Nephron progenitor cell (in vitro differentiated cells): ENCODE measurements at regions not wholly inside any gene's neighbourhood (a gene's known extent, or its start where the extent isn't known, plus 50 kb on each side); places are given as distances from the start of the nearest gene placed in this dataset.
A peak's percentile ranks its signal among the peaks of the same experiment; 100 is the strongest.

Experiments
- DNase-seq: peaks from one replicate; pipeline ENCODE4 v3.0.0; 2021
- H3K27ac Mint-ChIP-seq: 2 replicates; pipeline ENCODE4 v1.8.0; 2021; ENCODE audit warnings: mild to moderate bottlenecking, moderate library complexity, mixed read lengths
- H3K27me3 Mint-ChIP-seq: 2 replicates; pipeline ENCODE4 v1.8.0; 2021; ENCODE audit warnings: mild to moderate bottlenecking, low read depth, mixed read lengths; ENCODE audit not compliant: poor library complexity
- H3K36me3 Mint-ChIP-seq: 2 replicates; pipeline ENCODE4 v1.8.0; 2021; ENCODE audit warnings: low read depth, mixed read lengths
- H3K4me1 Mint-ChIP-seq: 2 replicates; pipeline ENCODE4 v1.8.0; 2021; ENCODE audit warnings: mixed read lengths
- H3K4me3 Mint-ChIP-seq: 2 replicates; pipeline ENCODE4 v1.8.0; 2021; ENCODE audit warnings: mild to moderate bottlenecking, moderate library complexity, mixed read lengths
- H3K9me3 Mint-ChIP-seq: 2 replicates; pipeline ENCODE4 v1.8.0; 2021; ENCODE audit warnings: mild to moderate bottlenecking, moderate library complexity, mixed read lengths
- TF ChIP-seq, protein P1 (sequence below): fragments of 200-600 bp; sonication (generic); IDR thresholded peaks from 2 replicates; pipeline ENCODE4 v1.5.0; 2021; ENCODE audit warnings: antibody characterized with exemption

- Mint-ChIP-seq H3K27ac (no peak overlapping the region), H3K27me3 (no peaks in the 10 kb centered on the region), H3K36me3 (no peaks in the 10 kb centered on the region), H3K9me3 (peaks cover 4% of the 10 kb centered on the region), H3K4me1 (peaks cover 63% of the 10 kb centered on the region), H3K4me3 (no peak overlapping the region)
- DNase-seq = no peak
- TF ChIP-seq, protein P1, sequence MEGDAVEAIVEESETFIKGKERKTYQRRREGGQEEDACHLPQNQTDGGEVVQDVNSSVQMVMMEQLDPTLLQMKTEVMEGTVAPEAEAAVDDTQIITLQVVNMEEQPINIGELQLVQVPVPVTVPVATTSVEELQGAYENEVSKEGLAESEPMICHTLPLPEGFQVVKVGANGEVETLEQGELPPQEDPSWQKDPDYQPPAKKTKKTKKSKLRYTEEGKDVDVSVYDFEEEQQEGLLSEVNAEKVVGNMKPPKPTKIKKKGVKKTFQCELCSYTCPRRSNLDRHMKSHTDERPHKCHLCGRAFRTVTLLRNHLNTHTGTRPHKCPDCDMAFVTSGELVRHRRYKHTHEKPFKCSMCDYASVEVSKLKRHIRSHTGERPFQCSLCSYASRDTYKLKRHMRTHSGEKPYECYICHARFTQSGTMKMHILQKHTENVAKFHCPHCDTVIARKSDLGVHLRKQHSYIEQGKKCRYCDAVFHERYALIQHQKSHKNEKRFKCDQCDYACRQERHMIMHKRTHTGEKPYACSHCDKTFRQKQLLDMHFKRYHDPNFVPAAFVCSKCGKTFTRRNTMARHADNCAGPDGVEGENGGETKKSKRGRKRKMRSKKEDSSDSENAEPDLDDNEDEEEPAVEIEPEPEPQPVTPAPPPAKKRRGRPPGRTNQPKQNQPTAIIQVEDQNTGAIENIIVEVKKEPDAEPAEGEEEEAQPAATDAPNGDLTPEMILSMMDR = no peak
These were observed 375.2 kb upstream of the SMIM21 start for GRCh38 chr18:75802681-75803080.

DNA sequence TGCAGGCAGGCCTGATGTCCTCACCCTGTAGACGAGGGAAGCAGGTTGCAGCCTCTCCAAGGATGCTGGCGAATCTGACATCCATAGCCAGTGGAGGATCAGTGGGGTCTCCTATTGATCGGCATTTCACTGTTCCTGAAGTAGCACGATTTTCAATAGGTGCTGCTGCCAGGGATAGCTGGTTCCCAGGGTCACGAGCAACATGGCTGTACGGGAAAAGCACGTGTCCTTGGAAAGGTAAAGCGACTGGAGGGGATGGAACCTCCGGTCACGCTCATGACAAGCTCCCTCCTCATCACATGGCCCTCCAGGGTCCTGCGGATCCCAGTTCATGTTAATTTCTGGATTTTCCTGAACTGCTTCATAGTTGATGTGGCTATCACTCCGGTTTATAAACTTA is 373.7 kb upstream of the SMIM21 start:
- Mint-ChIP-seq H3K4me3 (no peak overlapping the region), H3K27me3 (no peaks in the 10 kb centered on the region), H3K4me1 (peaks cover 54% of the 10 kb centered on the region), H3K9me3 (peaks cover 10% of the 10 kb centered on the region), H3K27ac (no peak overlapping the region), H3K36me3 (no peaks in the 10 kb centered on the region)
- no peak for DNase-seq
- TF ChIP-seq, protein P1 = no peak

DNA sequence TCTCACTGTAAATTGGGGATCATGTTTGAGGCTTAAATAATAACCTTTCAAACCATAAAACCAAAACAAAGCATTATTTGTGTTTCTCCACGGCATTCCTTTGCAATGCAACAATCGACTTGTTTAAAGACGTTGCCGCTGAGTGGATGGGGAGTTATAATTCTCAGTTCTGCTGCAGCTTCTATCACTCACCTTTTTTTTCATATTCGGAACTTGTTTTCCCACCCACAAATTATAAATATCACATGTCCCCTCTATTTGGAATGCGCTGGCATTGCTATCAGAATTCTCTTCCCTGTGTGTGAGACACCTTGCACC is 372.8 kb upstream of the SMIM21 start:
- no peak overlapping the region for H3K4me3 Mint-ChIP-seq
- peaks cover 48% of the 10 kb centered on the region for H3K4me1 Mint-ChIP-seq
- no peak overlapping the region for H3K27ac Mint-ChIP-seq
- no peaks in the 10 kb centered on the region for H3K27me3 Mint-ChIP-seq
- no peak for DNase-seq
- TF ChIP-seq, protein P1 = no peak
- peaks cover 13% of the 10 kb centered on the region for H3K9me3 Mint-ChIP-seq
- H3K36me3 Mint-ChIP-seq = no peaks in the 10 kb centered on the region

DNA sequence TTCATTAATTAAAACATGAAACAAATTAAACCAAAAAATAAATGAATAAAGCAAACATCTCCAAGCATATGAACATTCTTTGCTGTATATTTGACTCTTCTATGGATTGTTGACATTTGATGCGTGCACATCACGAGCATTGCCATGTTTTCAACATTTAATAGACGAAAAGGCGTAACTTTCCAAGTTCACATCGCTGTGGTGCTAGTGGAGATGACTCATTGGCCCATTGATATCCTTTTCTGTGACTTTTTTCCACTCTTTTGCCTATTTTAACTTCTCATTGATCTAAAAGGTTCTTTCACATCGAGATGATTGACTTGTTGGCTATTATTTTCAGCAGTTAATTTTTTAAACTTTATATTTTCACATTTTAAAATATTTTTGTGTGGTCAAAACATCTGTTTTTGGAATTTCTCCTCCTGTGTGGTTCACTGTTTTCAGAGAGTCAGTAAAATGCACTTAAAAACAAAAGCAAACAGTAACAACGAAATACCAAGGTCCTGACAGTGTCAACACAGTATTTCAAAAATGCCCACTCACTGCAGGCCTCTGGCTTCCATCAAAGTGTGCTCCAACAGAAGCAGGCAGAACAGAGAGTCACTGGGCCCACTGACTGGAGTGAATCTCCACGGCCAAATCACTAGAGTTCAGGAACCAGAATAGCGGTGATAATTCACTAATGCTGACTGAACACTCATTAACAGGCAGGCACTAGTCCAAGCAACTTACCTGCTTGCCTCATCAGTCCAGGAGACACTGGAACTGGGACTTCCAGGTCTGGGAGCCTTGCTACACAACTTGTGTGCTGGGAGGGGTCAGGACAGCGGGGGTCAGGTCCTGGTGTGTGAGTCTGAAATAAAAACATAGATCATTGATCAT is 372.2 kb upstream of the SMIM21 start:
- peaks cover 42% of the 10 kb centered on the region for H3K4me1 Mint-ChIP-seq
- no peaks in the 10 kb centered on the region for H3K36me3 Mint-ChIP-seq
- H3K4me3 Mint-ChIP-seq = no peak overlapping the region
- no peak for DNase-seq
- H3K9me3 Mint-ChIP-seq = peaks cover 13% of the 10 kb centered on the region
- peaks cover under 1% of the 10 kb centered on the region for H3K27me3 Mint-ChIP-seq
- H3K27ac Mint-ChIP-seq = peak overlapping the region; percentile 69
- TF ChIP-seq, protein P1 = no peak

DNA sequence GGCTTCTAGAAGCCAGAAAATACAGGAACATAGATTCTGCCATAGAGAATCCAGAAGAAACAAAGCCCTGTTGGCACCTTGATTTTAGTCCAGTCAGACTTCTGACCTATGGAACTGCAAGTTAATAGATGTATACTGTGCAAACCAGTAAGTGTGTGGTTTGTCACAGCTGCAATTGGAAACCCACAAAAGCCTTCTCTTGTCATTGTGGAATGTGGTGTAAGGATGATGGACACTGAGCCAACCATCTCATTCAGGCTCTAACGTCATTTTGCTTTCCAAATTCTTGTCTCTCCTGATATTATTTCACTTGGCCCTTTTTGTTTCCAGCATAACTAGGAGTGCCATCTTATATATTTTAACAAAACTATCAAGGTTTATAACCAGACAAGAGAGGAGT is 369.5 kb upstream of the SMIM21 start:
- Mint-ChIP-seq H3K4me1 (peaks cover 26% of the 10 kb centered on the region), H3K27me3 (peaks cover 6% of the 10 kb centered on the region), H3K27ac (no peak overlapping the region), H3K4me3 (no peak overlapping the region), H3K9me3 (peaks cover 28% of the 10 kb centered on the region), H3K36me3 (peaks cover 7% of the 10 kb centered on the region)
- DNase-seq = no peak
- TF ChIP-seq, protein P1 = no peak

GRCh38 chr18:75790796-75791195 is 363.3 kb upstream of the SMIM21 start:
- H3K4me1 Mint-ChIP-seq = no peaks in the 10 kb centered on the region
- peaks cover 7% of the 10 kb centered on the region for H3K36me3 Mint-ChIP-seq
- H3K27ac Mint-ChIP-seq = no peak overlapping the region
- peaks cover 19% of the 10 kb centered on the region for H3K9me3 Mint-ChIP-seq
- H3K4me3 Mint-ChIP-seq = no peak overlapping the region
- H3K27me3 Mint-ChIP-seq = peaks cover 8% of the 10 kb centered on the region
- TF ChIP-seq, protein P1 = no peak
- DNase-seq = no peak
